ENCODE measurements at regions not wholly inside any gene's neighbourhood (a gene's known extent, or its start where the extent isn't known, plus 50 kb on each side); places are given as distances from the start of the nearest gene placed in this dataset.

- no peak for DNase-seq (ENCODE audit: low spot score)
Observed at GRCh38 chr3:150068440-150069153, 97.9 kb upstream of the PFN2 start.

- no peak for DNase-seq (ENCODE audit: low spot score)
Observed at GRCh38 chr3:150067561-150067960, 96.9 kb upstream of the PFN2 start.

GRCh38 chr3:150064971-150065370 is 94.3 kb upstream of the PFN2 start:
- no peak for DNase-seq (ENCODE audit: low spot score)

- DNase-seq (ENCODE audit: low spot score): no peak
Observed at GRCh38 chr3:150063237-150063636, 92.5 kb upstream of the PFN2 start.

- DNase-seq (ENCODE audit: low spot score): no peak
Observed at GRCh38 chr3:150062492-150062891, 91.8 kb upstream of the PFN2 start.

- DNase-seq (ENCODE audit: low spot score): no peak
Observed at GRCh38 chr3:150061288-150062024, 90.8 kb upstream of the PFN2 start.

- no peak for DNase-seq (ENCODE audit: low spot score)
Observed at GRCh38 chr3:150059729-150060128, 89.0 kb upstream of the PFN2 start.

- no peak for DNase-seq (ENCODE audit: low spot score)
Observed at GRCh38 chr3:150059241-150059640, 88.5 kb upstream of the PFN2 start.

GRCh38 chr3:150057227-150057626 is 86.5 kb upstream of the PFN2 start:
- no peak for DNase-seq (ENCODE audit: low spot score)

GRCh38 chr3:150055332-150055731 is 84.6 kb upstream of the PFN2 start:
- DNase-seq (ENCODE audit: low spot score): no peak

GRCh38 chr3:150054635-150055034 is 83.9 kb upstream of the PFN2 start:
- no peak for DNase-seq (ENCODE audit: low spot score)

GRCh38 chr3:150050510-150050909 is 79.8 kb upstream of the PFN2 start:
- no peak for DNase-seq (ENCODE audit: low spot score)

- no peak for DNase-seq (ENCODE audit: low spot score)
Observed at GRCh38 chr3:150049317-150049716, 78.6 kb upstream of the PFN2 start.

GRCh38 chr3:150041877-150042276 is 71.2 kb upstream of the PFN2 start:
- no peak for DNase-seq (ENCODE audit: low spot score)

- no peak for DNase-seq (ENCODE audit: low spot score)
Observed at GRCh38 chr3:150040097-150040496, 69.4 kb upstream of the PFN2 start.

GRCh38 chr3:150038830-150039229 is 68.1 kb upstream of the PFN2 start:
- DNase-seq (ENCODE audit: low spot score): no peak

GRCh38 chr3:150036780-150037179 is 66.1 kb upstream of the PFN2 start:
- DNase-seq (ENCODE audit: low spot score): no peak

GRCh38 chr3:150035910-150036612 is 65.4 kb upstream of the PFN2 start:
- DNase-seq (ENCODE audit: low spot score): no peak

- DNase-seq (ENCODE audit: low spot score): no peak
Observed at GRCh38 chr3:150035301-150035779, 64.6 kb upstream of the PFN2 start.

GRCh38 chr3:150033721-150034120 is 63.0 kb upstream of the PFN2 start:
- no peak for DNase-seq (ENCODE audit: low spot score)

- no peak for DNase-seq (ENCODE audit: low spot score)
Observed at GRCh38 chr3:150030841-150031240, 60.1 kb upstream of the PFN2 start.

GRCh38 chr3:150023239-150023636 is 52.5 kb upstream of the PFN2 start:
- DNase-seq (ENCODE audit: low spot score): no peak
